ENCODE measurements at regions not wholly inside any gene's neighbourhood (a gene's known extent, or its start where the extent isn't known, plus 50 kb on each side); places are given as distances from the start of the nearest gene placed in this dataset.

DNA sequence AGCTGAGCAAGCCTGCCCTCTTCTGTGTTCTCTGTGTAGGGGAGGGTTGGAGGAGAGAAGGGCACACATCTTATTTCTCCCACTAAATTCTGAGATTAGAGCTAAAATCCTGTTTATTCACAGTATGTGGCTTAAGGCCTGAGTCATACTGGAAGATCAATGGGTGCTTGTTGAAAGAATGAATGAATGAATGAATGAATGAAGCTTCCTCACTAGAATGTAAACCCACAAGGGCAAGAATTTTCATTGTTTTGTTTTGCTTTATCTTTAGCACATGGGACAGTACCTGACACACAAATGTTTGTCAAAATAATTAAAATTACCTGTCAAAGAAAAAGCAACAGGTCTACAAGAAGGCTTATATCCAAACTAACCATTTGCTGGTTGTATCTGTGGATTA is 50.6 kb upstream of the PAK1 start:
- no peak overlapping the region for H3K18ac ChIP-seq (ENCODE audit: low read depth, low read length)
- POLR2A ChIA-PET (ENCODE audit: unreplicated experiment) = no interaction called here
- no peak overlapping the region for H2AFZ ChIP-seq (replicated peaks; ENCODE audit: low read length, poor library complexity)
- no peak overlapping the region for H2BK5ac ChIP-seq (ENCODE audit: low read depth, low read length, poor library complexity, severe bottlenecking)
- DNase-seq = no peak
- H3K4me2 ChIP-seq (ENCODE audit: low read depth, low read length) = no peak overlapping the region
- H4K20me1 ChIP-seq (ENCODE audit: insufficient read depth, low read length) = no peaks in the 10 kb centered on the region
- no peak overlapping the region for H2BK20ac ChIP-seq (ENCODE audit: low read depth, low read length)
- ATAC-seq (ENCODE audit: low read depth) = no peak
- no peaks in the 10 kb centered on the region for H3K79me1 ChIP-seq (ENCODE audit: low read depth in 1 of 2, low read length in 2 of 2)
- H4K8ac ChIP-seq (ENCODE audit: low read depth in 2 of 2, low read length in 2 of 2) = no peak overlapping the region
- H3K9me3 ChIP-seq (ENCODE audit: control insufficient read depth, insufficient read depth, low read length) = no peaks in the 10 kb centered on the region
- no peak overlapping the region for H2AK5ac ChIP-seq (ENCODE audit: low read depth, low read length)
- H3K27ac ChIP-seq (ENCODE audit: insufficient read depth, low read length) = no peak overlapping the region
- in situ Hi-C loops (cut with MboI; ENCODE audit: low sequenced_read_pairs) = no loop called here
- intact Hi-C loops (cut with micrococcal nuclease) = no loop called here
- H3K9me1 ChIP-seq (ENCODE audit: insufficient read depth, low read length) = no peaks in the 10 kb centered on the region
- no peak overlapping the region for H3K23ac ChIP-seq (ENCODE audit: low read depth, low read length)
- no peak overlapping the region for H2BK120ac ChIP-seq (ENCODE audit: low read depth, low read length)
- no peak overlapping the region for H2BK15ac ChIP-seq (ENCODE audit: low read depth, low read length)
- H3K4ac ChIP-seq (ENCODE audit: low read depth, low read length) = no peak overlapping the region
- BruUV-seq (replicated peaks) = no TSS peak
- no peak overlapping the region for H3K4me3 ChIP-seq (ENCODE audit: insufficient read depth, low read depth, low read length)
- H4K5ac ChIP-seq (ENCODE audit: low read depth, low read length) = no peak overlapping the region
- CTCF ChIA-PET = no interaction called here
- H3K56ac ChIP-seq (ENCODE audit: extremely low read depth, insufficient read depth, low read length) = no peak overlapping the region
- H3K9ac ChIP-seq (ENCODE audit: low read depth, low read length) = no peak overlapping the region
- no peak for TF ChIP-seq MAFK (IDR thresholded peaks at IDR 0.05; ENCODE audit: low read depth, low read length)
- TF ChIP-seq CTCF (conservative IDR thresholded peaks at IDR 0.05; ENCODE audit: low read depth, low read length) = no peak
- no peak for TF ChIP-seq BHLHE40 (IDR thresholded peaks at IDR 0.05; ENCODE audit: low read depth, low read length)
- no peak for TF ChIP-seq RCOR1 (IDR thresholded peaks at IDR 0.05; ENCODE audit: insufficient replicate concordance, low read length)
- no peak for TF ChIP-seq SMC3 (IDR thresholded peaks at IDR 0.05; ENCODE audit: low read depth, low read length)
- TF ChIP-seq ELK1 (IDR thresholded peaks at IDR 0.05; ENCODE audit: borderline replicate concordance, low read depth, low read length) = no peak
- no peak for TF ChIP-seq MXI1 (IDR thresholded peaks at IDR 0.05; ENCODE audit: borderline replicate concordance, low read depth, low read length)
- TF ChIP-seq USF2 (IDR thresholded peaks at IDR 0.05; ENCODE audit: low read depth, low read length) = no peak
- TF ChIP-seq RAD21 (IDR thresholded peaks at IDR 0.05; ENCODE audit: low read length) = no peak
- TF ChIP-seq FOS (IDR thresholded peaks at IDR 0.05; ENCODE audit: low read depth, low read length) = no peak
- TF ChIP-seq CHD1 (IDR thresholded peaks at IDR 0.05; ENCODE audit: low read depth, low read length) = no peak
- TF ChIP-seq MAZ (IDR thresholded peaks at IDR 0.05; ENCODE audit: borderline replicate concordance, low read depth, low read length) = no peak
- TF ChIP-seq POLR2A (IDR thresholded peaks at IDR 0.05; ENCODE audit: low read depth, low read length) = no peak
- no peak for TF ChIP-seq CEBPB (IDR thresholded peaks at IDR 0.05; ENCODE audit: low read depth, low read length)
- TF ChIP-seq NFE2L2 (IDR thresholded peaks at IDR 0.05; ENCODE audit: low read depth, low read length) = no peak
- TF ChIP-seq RFX5 (IDR thresholded peaks at IDR 0.05; ENCODE audit: low read depth, low read length) = no peak
- no peaks in the 10 kb centered on the region for H3K4me1 ChIP-seq (ENCODE audit: control insufficient read depth, insufficient read depth, low read length)
- H4K91ac ChIP-seq (ENCODE audit: insufficient read depth, low read depth, low read length) = no peak overlapping the region
- no peaks in the 10 kb centered on the region for H3K36me3 ChIP-seq (ENCODE audit: control insufficient read depth, insufficient read depth, low read length)
- no peak overlapping the region for H2AK9ac ChIP-seq (replicated peaks; ENCODE audit: low read depth, low read length, poor library complexity)
- dilution Hi-C loops (cut with HindIII; ENCODE audit: low sequenced_read_pairs, unreplicated experiment) = no loop called here
- H3K27me3 ChIP-seq (ENCODE audit: control insufficient read depth, insufficient read depth, low read length) = no peaks in the 10 kb centered on the region
- H3K14ac ChIP-seq (replicated peaks; ENCODE audit: low read depth, low read length) = 0 out of 2 replicates have a peak overlapping the region, but pooled peaks have one; percentile 29
